Activated T-helper 2 cell treated with anti-CD3 and anti-CD28 coated beads, Interferon-gamma antibody, Interleukin-2, Interleukin-4, amounts not matched to agents 10 μg/mL and 5 μg/mL and 100 μg/mL, durations not matched to agents 14 hours and 24 hours and 36 hours (primary cell): ENCODE measurements at regions not wholly inside any gene's neighbourhood (a gene's known extent, or its start where the extent isn't known, plus 50 kb on each side); places are given as distances from the start of the nearest gene placed in this dataset.

Experiments
- DNase-seq: peaks from one replicate; pipeline ENCODE4 v3.0.0; 2021; ENCODE audit warnings: low spot score
- H3K27ac Mint-ChIP-seq: one replicate; pipeline ENCODE4 v1.8.0; 2021; ENCODE audit warnings: mixed read lengths
- H3K27me3 Mint-ChIP-seq: one replicate; pipeline ENCODE4 v1.8.0; 2021; ENCODE audit warnings: low read depth, mixed read lengths
- H3K36me3 Mint-ChIP-seq: one replicate; pipeline ENCODE4 v1.8.0; 2021; ENCODE audit warnings: low read depth, mixed read lengths
- H3K4me1 Mint-ChIP-seq: one replicate; pipeline ENCODE4 v1.8.0; 2021; ENCODE audit warnings: low read depth, mixed read lengths
- H3K4me3 Mint-ChIP-seq: one replicate; pipeline ENCODE4 v1.8.0; 2021; ENCODE audit warnings: low read depth, mild to moderate bottlenecking, moderate library complexity, mixed read lengths
- H3K9me3 Mint-ChIP-seq: one replicate; pipeline ENCODE4 v1.8.0; 2021; ENCODE audit warnings: mixed read lengths
- intact Hi-C: fragments of 100-400 bp; cut with micrococcal nuclease; formaldehyde crosslinking; loops from one replicate; pipeline ENCODE4 v1.15.1; 2023

GRCh38 chr3:194854206-194854605, 168.5 kb downstream of the FAM43A start:
- Mint-ChIP-seq H3K27me3 (peaks cover 7% of the 10 kb centered on the region), H3K4me1 (no peaks in the 10 kb centered on the region), H3K27ac (no peak overlapping the region), H3K36me3 (no peaks in the 10 kb centered on the region), H3K9me3 (no peaks in the 10 kb centered on the region), H3K4me3 (no peak overlapping the region)
- intact Hi-C loops = no loop called here
- no peak for DNase-seq

GRCh38 chr3:194854659-194855390, 169.1 kb downstream of the FAM43A start:
- Mint-ChIP-seq H3K4me3 (no peak overlapping the region), H3K9me3 (no peaks in the 10 kb centered on the region), H3K27me3 (peaks cover 9% of the 10 kb centered on the region), H3K36me3 (no peaks in the 10 kb centered on the region), H3K4me1 (no peaks in the 10 kb centered on the region), H3K27ac (no peak overlapping the region)
- no peak for DNase-seq
- intact Hi-C loops = no loop called here

- H3K27me3 Mint-ChIP-seq = peaks cover 9% of the 10 kb centered on the region
- H3K9me3 Mint-ChIP-seq = no peaks in the 10 kb centered on the region
- intact Hi-C loops = no loop called here
- no peak overlapping the region for H3K27ac Mint-ChIP-seq
- no peak overlapping the region for H3K4me3 Mint-ChIP-seq
- H3K36me3 Mint-ChIP-seq = no peaks in the 10 kb centered on the region
- H3K4me1 Mint-ChIP-seq = no peaks in the 10 kb centered on the region
- no peak for DNase-seq
These were observed 170.6 kb downstream of the FAM43A start for GRCh38 chr3:194856296-194856695.

- no peaks in the 10 kb centered on the region for H3K9me3 Mint-ChIP-seq
- no peak for DNase-seq
- H3K27me3 Mint-ChIP-seq = peaks cover 11% of the 10 kb centered on the region
- H3K4me1 Mint-ChIP-seq = no peaks in the 10 kb centered on the region
- no peak overlapping the region for H3K27ac Mint-ChIP-seq
- no peak overlapping the region for H3K4me3 Mint-ChIP-seq
- intact Hi-C loops = no loop called here
- no peaks in the 10 kb centered on the region for H3K36me3 Mint-ChIP-seq
These were observed 171.9 kb downstream of the FAM43A start for GRCh38 chr3:194857469-194858113.

- Mint-ChIP-seq H3K27ac (no peak overlapping the region), H3K36me3 (no peaks in the 10 kb centered on the region), H3K9me3 (no peaks in the 10 kb centered on the region), H3K27me3 (peaks cover 16% of the 10 kb centered on the region), H3K4me1 (no peaks in the 10 kb centered on the region), H3K4me3 (no peak overlapping the region)
- DNase-seq = no peak
- intact Hi-C loops = no loop called here
These were observed 172.7 kb downstream of the FAM43A start for GRCh38 chr3:194858382-194858781.

GRCh38 chr3:194860725-194861124, 175.0 kb downstream of the FAM43A start:
- Mint-ChIP-seq H3K4me3 (no peak overlapping the region), H3K9me3 (no peaks in the 10 kb centered on the region), H3K4me1 (no peaks in the 10 kb centered on the region), H3K27ac (no peak overlapping the region), H3K27me3 (peaks cover 13% of the 10 kb centered on the region), H3K36me3 (no peaks in the 10 kb centered on the region)
- intact Hi-C loops = no loop called here
- DNase-seq = no peak

- H3K27me3 Mint-ChIP-seq = peaks cover 13% of the 10 kb centered on the region
- no peak for DNase-seq
- H3K36me3 Mint-ChIP-seq = no peaks in the 10 kb centered on the region
- H3K4me1 Mint-ChIP-seq = no peaks in the 10 kb centered on the region
- no peak overlapping the region for H3K27ac Mint-ChIP-seq
- H3K9me3 Mint-ChIP-seq = no peaks in the 10 kb centered on the region
- H3K4me3 Mint-ChIP-seq = no peak overlapping the region
- intact Hi-C loops = no loop called here
These were observed 175.7 kb downstream of the FAM43A start for GRCh38 chr3:194861375-194861774.

GRCh38 chr3:194865061-194865460, 179.4 kb downstream of the FAM43A start:
- H3K36me3 Mint-ChIP-seq = no peaks in the 10 kb centered on the region
- H3K9me3 Mint-ChIP-seq = no peaks in the 10 kb centered on the region
- DNase-seq = no peak
- H3K27me3 Mint-ChIP-seq = peaks cover 14% of the 10 kb centered on the region
- no peak overlapping the region for H3K27ac Mint-ChIP-seq
- H3K4me1 Mint-ChIP-seq = no peaks in the 10 kb centered on the region
- intact Hi-C loops = no loop called here
- no peak overlapping the region for H3K4me3 Mint-ChIP-seq

GRCh38 chr3:194865615-194866014, 179.9 kb downstream of the FAM43A start:
- DNase-seq = no peak
- H3K4me1 Mint-ChIP-seq = no peaks in the 10 kb centered on the region
- H3K27ac Mint-ChIP-seq = no peak overlapping the region
- no peak overlapping the region for H3K4me3 Mint-ChIP-seq
- H3K36me3 Mint-ChIP-seq = no peaks in the 10 kb centered on the region
- H3K9me3 Mint-ChIP-seq = no peaks in the 10 kb centered on the region
- intact Hi-C loops = no loop called here
- H3K27me3 Mint-ChIP-seq = peaks cover 14% of the 10 kb centered on the region

- no peak for DNase-seq
- Mint-ChIP-seq H3K4me1 (no peaks in the 10 kb centered on the region), H3K27ac (no peak overlapping the region), H3K36me3 (no peaks in the 10 kb centered on the region), H3K27me3 (peaks cover 14% of the 10 kb centered on the region), H3K4me3 (no peak overlapping the region), H3K9me3 (no peaks in the 10 kb centered on the region)
- intact Hi-C loops = no loop called here
These were observed 180.6 kb downstream of the FAM43A start for GRCh38 chr3:194866236-194866635.

GRCh38 chr3:194867270-194867983, 181.7 kb downstream of the FAM43A start:
- intact Hi-C loops = no loop called here
- H3K27ac Mint-ChIP-seq = no peak overlapping the region
- no peak for DNase-seq
- H3K4me1 Mint-ChIP-seq = no peaks in the 10 kb centered on the region
- no peak overlapping the region for H3K4me3 Mint-ChIP-seq
- H3K9me3 Mint-ChIP-seq = no peaks in the 10 kb centered on the region
- H3K27me3 Mint-ChIP-seq = peaks cover 13% of the 10 kb centered on the region
- H3K36me3 Mint-ChIP-seq = no peaks in the 10 kb centered on the region

GRCh38 chr3:194868831-194869230, 183.1 kb downstream of the FAM43A start:
- peaks cover 7% of the 10 kb centered on the region for H3K27me3 Mint-ChIP-seq
- intact Hi-C loops = no loop called here
- no peak overlapping the region for H3K4me3 Mint-ChIP-seq
- no peak overlapping the region for H3K27ac Mint-ChIP-seq
- H3K9me3 Mint-ChIP-seq = no peaks in the 10 kb centered on the region
- H3K4me1 Mint-ChIP-seq = no peaks in the 10 kb centered on the region
- H3K36me3 Mint-ChIP-seq = no peaks in the 10 kb centered on the region
- DNase-seq = no peak

- Mint-ChIP-seq H3K27ac (no peak overlapping the region), H3K9me3 (no peaks in the 10 kb centered on the region), H3K4me1 (no peaks in the 10 kb centered on the region), H3K27me3 (peaks cover 7% of the 10 kb centered on the region), H3K36me3 (no peaks in the 10 kb centered on the region), H3K4me3 (no peak overlapping the region)
- intact Hi-C loops = no loop called here
- DNase-seq = no peak
These were observed 183.9 kb downstream of the FAM43A start for GRCh38 chr3:194869482-194870169.
